Breast epithelium (tissue), 4 donors: ENCODE measurements at regions not wholly inside any gene's neighbourhood (a gene's known extent, or its start where the extent isn't known, plus 50 kb on each side); places are given as distances from the start of the nearest gene placed in this dataset.

Experiments used
- DNase-seq, 2 donors: peaks; one replicate each; pipeline ENCODE4 v3.0.0-alpha.2; 2019; ENCODE audit warnings: low spot score in 2 of 2
- H3K27ac ChIP-seq, 2 donors: fragments of 200-600 bp; sonication (generic) in 1 of 2; one replicate each; pipeline ENCODE4 v1.5.1; 2016 to 2019; ENCODE audit warnings: mild to moderate bottlenecking in 1 of 2
- H3K27me3 ChIP-seq, 2 donors: fragments of 200-600 bp; sonication (generic) in 1 of 2; one replicate each; pipeline versions ENCODE4 v1.5.1 to v1.6.0; 2017 to 2019; ENCODE audit warnings: control low read depth in 1 of 2, mild to moderate bottlenecking in 1 of 2
- H3K36me3 ChIP-seq: fragments of 200-600 bp; one replicate; pipeline ENCODE4 v1.5.1; 2019
- H3K4me1 ChIP-seq, 2 donors: fragments of 200-600 bp; sonication (generic); one replicate each; pipeline ENCODE4 v1.5.1; 2016 to 2019; ENCODE audit warnings: control low read depth in 1 of 2
- H3K4me3 ChIP-seq, 3 donors: fragments of 200-600 bp; sonication (generic); 1 replicate in 2 of 3; 2 replicates in 1 of 3; pipeline ENCODE4 v1.5.1; 2016 to 2019; ENCODE audit warnings: mild to moderate bottlenecking in 3 of 3, moderate library complexity in 2 of 3
- H3K9me3 ChIP-seq, 2 donors: fragments of 200-600 bp; sonication (generic) in 1 of 2; one replicate each; pipeline ENCODE4 v1.5.1; 2016 to 2019; ENCODE audit warnings: control low read depth in 1 of 2
- POLR2A ChIP-seq: fragments of 450-650 bp; IDR thresholded peaks from one replicate; pipeline ENCODE4 v1.6.1; 2016; ENCODE audit warnings: antibody characterized with exemption, mild to moderate bottlenecking, moderate library complexity
- POLR2AphosphoS5 ChIP-seq, 3 donors: sonication (generic); formaldehyde crosslinking; IDR thresholded peaks; one replicate each; pipeline ENCODE4 v1.6.1; 2017; ENCODE audit warnings: antibody characterized with exemption in 3 of 3
- intact Hi-C: fragments of 100-400 bp; cut with DNase I; formaldehyde crosslinking; loops from one replicate; pipeline ENCODE4 v1.15.1; 2023; ENCODE audit warnings: low total_unique reads
- TF ChIP-seq, protein P1 (sequence below), 3 donors: fragments of 450-650 bp; IDR thresholded peaks; one replicate each; pipeline ENCODE4 v1.5.1; 2016 to 2017; ENCODE audit warnings: antibody characterized with exemption in 3 of 3, mild to moderate bottlenecking in 3 of 3, moderate library complexity in 3 of 3

DNA sequence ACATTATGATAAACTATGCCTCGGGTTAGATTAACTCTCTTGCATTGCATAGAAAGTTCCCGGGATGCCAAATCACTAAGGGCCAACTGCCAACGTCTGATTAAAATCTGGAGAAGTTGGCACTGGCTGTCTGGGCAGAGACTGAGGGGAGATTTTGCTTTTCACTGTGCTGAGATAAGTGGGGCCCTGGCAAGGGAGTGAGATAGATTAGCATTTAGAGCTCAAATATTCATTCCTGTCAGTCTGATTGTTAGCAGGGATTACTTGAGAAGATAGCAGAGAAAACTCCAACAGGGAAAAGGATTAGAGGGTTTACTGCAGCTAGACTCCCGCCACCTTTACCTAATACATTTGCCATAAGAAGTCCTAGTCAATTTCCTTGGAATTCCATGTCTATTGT, 714.1 kb upstream of the CHRM3 start:
- Histone ChIP-seq H3K27me3 (no peaks in the 10 kb centered on the region), H3K27ac (no peak overlapping the region), H3K4me3 (no peak overlapping the region), H3K36me3 (no peaks in the 10 kb centered on the region), H3K4me1 (no peaks in the 10 kb centered on the region), H3K9me3 (no peaks in the 10 kb centered on the region)
- intact Hi-C loops, result no loop called here
- DNase-seq, result no peak
- TF ChIP-seq, protein P1, sequence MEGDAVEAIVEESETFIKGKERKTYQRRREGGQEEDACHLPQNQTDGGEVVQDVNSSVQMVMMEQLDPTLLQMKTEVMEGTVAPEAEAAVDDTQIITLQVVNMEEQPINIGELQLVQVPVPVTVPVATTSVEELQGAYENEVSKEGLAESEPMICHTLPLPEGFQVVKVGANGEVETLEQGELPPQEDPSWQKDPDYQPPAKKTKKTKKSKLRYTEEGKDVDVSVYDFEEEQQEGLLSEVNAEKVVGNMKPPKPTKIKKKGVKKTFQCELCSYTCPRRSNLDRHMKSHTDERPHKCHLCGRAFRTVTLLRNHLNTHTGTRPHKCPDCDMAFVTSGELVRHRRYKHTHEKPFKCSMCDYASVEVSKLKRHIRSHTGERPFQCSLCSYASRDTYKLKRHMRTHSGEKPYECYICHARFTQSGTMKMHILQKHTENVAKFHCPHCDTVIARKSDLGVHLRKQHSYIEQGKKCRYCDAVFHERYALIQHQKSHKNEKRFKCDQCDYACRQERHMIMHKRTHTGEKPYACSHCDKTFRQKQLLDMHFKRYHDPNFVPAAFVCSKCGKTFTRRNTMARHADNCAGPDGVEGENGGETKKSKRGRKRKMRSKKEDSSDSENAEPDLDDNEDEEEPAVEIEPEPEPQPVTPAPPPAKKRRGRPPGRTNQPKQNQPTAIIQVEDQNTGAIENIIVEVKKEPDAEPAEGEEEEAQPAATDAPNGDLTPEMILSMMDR (IDR thresholded peaks at IDR 0.05), result no peak
- TF ChIP-seq POLR2A, result no peak

DNA sequence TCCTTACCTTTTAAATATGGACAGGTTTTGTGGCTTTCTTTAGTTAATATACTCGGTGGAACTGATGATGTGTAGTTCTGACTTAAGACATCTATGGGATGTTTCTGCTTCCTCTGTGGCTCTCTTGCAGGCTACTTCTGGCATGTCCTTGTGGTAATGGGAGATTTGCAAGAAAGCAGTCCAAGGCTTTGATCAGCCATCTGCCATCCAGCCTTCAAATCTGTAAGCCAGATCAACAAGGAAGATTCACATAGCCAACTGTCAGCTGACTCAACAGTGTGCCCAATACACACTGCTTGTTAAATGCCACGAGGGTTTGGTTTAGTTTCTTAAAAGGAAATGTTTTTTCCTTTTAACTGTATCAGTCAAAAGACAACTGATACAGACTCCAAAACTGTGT, 722.2 kb upstream of the CHRM3 start:
- Histone ChIP-seq H3K4me3 (no peak overlapping the region), H3K36me3 (no peaks in the 10 kb centered on the region), H3K4me1 (no peaks in the 10 kb centered on the region), H3K27me3 (no peaks in the 10 kb centered on the region), H3K27ac (no peak overlapping the region), H3K9me3 (no peaks in the 10 kb centered on the region)
- intact Hi-C loops, result no loop called here
- TF ChIP-seq, protein P1 (IDR thresholded peaks at IDR 0.05), result no peak
- TF ChIP-seq POLR2AphosphoS5 (IDR thresholded peaks at IDR 0.05) (no peak), POLR2A (no peak)
- no peak for DNase-seq

DNA sequence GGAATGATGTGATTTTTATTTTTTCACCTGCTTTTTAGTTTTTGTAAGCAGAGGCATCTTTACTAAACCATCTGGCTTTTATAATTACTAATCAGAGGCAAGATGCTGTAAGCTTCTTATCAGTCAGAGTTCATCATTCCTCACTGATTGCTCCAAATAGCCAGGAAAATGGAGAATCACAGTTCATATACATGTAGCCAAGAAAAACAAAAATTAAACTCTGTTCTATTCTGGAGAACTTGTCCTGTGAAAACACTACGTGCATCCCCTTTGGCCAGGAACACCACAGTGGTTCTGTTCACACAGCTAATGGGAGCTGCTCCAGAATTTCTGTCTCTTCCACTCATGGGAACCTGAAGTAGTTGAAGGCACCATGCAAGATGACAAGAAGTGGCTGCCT, 725.5 kb upstream of the CHRM3 start:
- intact Hi-C loops, result no loop called here
- no peaks in the 10 kb centered on the region for H3K36me3 ChIP-seq
- no peak for TF ChIP-seq POLR2A
- TF ChIP-seq POLR2AphosphoS5 (IDR thresholded peaks at IDR 0.05), result no peak
- TF ChIP-seq, protein P1 (IDR thresholded peaks at IDR 0.05), result no peak
- H3K4me3 ChIP-seq, result no peak overlapping the region
- H3K27me3 ChIP-seq, result no peaks in the 10 kb centered on the region
- no peak for DNase-seq
- H3K4me1 ChIP-seq, result no peaks in the 10 kb centered on the region
- no peak overlapping the region for H3K27ac ChIP-seq
- H3K9me3 ChIP-seq, result no peaks in the 10 kb centered on the region

GRCh38 chr1:238658763-238659162, 727.6 kb upstream of the CHRM3 start:
- DNase-seq, result no peak
- Histone ChIP-seq H3K4me1 (no peaks in the 10 kb centered on the region), H3K27ac (no peak overlapping the region), H3K9me3 (no peaks in the 10 kb centered on the region), H3K4me3 (no peak overlapping the region), H3K36me3 (no peaks in the 10 kb centered on the region), H3K27me3 (no peaks in the 10 kb centered on the region)
- intact Hi-C loops, result loop anchor here (5.0 kb wide), 1 partner anchor 869 kb away; no protein-coding TSS in a partner anchor
- no peak for TF ChIP-seq POLR2AphosphoS5 (IDR thresholded peaks at IDR 0.05)
- TF ChIP-seq POLR2A, result no peak
- TF ChIP-seq, protein P1 (IDR thresholded peaks at IDR 0.05), result no peak

DNA sequence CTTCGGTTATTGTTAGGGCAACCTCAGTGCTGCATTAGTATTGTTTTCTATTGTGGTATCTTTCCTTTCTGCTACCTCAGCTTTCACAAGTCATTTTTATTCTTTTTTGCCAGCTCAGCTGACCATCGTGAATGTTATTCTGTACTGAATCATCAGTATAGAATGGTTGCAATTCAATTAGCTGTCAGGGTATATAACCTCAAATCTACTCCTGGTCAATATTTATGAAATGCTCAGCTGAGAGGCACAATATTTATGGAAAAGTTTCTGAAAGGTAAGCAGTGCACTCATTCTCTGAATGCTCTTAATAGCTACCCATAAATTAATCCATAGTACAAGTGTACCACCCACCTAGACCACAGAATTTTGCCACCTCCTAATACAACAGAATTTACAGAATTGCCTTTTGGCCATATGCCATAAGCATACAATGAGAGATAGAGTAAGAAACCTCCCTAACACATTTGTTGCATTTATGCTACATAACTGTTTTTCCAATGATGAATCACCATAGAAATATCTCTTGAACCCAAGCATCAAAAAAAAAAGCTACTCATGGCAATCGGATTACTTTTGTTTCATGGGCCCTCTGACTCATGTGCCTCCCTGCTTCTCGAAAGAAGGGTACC, 732.6 kb upstream of the CHRM3 start:
- Histone ChIP-seq H3K9me3 (no peaks in the 10 kb centered on the region), H3K36me3 (no peaks in the 10 kb centered on the region), H3K4me1 (no peaks in the 10 kb centered on the region), H3K27me3 (no peaks in the 10 kb centered on the region), H3K27ac (no peak overlapping the region), H3K4me3 (no peak overlapping the region)
- TF ChIP-seq POLR2AphosphoS5 (IDR thresholded peaks at IDR 0.05), result no peak
- no peak for DNase-seq
- intact Hi-C loops, result no loop called here
